ENCODE measurements at regions not wholly inside any gene's neighbourhood (a gene's known extent, or its start where the extent isn't known, plus 50 kb on each side); places are given as distances from the start of the nearest gene placed in this dataset.

DNA sequence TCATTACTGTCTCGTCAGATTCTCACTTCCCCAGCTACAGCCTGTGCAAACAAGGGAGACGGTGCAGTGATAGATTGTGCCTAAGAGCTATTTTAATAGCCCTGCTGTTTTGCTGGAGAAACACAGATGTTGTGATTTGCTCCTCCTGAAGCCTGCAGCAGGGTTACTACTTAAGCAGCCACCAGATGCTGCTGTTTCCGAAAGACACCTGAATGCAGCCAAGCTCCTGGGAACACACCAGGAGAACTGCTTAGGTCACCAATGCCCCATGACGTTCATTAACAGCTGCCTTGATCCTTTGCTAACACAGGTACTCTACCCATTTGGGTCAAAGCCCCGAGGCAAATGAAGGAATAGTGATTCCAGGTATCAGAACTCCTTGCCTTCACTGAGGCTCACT is 411.8 kb upstream of the DAB1 start:
- DNase-seq, result no peak
- intact Hi-C loops (cut with DNase I), result no loop called here
- 20 to 56% methylated on average over 4 to 5 of the region's 5 CpGs for WGBS, 2 donors

DNA sequence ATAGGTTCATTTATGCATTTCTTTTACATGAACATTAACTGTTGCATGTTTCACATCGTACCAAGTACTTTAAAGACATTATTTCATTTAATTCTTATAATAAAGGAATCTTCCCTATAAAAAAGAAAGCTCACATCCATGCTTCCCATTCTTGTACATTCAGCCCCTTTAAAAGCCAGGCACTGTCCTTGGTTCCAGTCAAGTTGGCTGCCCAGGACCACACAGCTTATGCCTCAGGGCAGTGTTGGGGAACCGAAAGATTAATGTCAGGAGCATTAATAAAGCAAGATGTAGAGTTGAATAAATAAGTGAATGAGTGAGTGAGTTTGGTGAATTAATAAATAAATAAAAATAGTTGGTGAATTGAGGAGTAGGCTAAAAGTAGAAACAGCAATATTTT is 409.4 kb upstream of the DAB1 start:
- Histone ChIP-seq H3K27ac (no peak overlapping the region), H3K4me1 (no peaks in the 10 kb centered on the region), H3K9me3 (no peaks in the 10 kb centered on the region), H3K27me3 (no peaks in the 10 kb centered on the region), H3K36me3 (no peaks in the 10 kb centered on the region), H3K4me3 (no peak overlapping the region)
- WGBS, 2 donors, result 45 to 88% methylated on average over 2 of the region's 2 CpGs
- no peak for DNase-seq
- intact Hi-C loops (cut with DNase I), result no loop called here
- no peak for TF ChIP-seq POLR2A (IDR thresholded peaks at IDR 0.05)
- TF ChIP-seq, protein P1, sequence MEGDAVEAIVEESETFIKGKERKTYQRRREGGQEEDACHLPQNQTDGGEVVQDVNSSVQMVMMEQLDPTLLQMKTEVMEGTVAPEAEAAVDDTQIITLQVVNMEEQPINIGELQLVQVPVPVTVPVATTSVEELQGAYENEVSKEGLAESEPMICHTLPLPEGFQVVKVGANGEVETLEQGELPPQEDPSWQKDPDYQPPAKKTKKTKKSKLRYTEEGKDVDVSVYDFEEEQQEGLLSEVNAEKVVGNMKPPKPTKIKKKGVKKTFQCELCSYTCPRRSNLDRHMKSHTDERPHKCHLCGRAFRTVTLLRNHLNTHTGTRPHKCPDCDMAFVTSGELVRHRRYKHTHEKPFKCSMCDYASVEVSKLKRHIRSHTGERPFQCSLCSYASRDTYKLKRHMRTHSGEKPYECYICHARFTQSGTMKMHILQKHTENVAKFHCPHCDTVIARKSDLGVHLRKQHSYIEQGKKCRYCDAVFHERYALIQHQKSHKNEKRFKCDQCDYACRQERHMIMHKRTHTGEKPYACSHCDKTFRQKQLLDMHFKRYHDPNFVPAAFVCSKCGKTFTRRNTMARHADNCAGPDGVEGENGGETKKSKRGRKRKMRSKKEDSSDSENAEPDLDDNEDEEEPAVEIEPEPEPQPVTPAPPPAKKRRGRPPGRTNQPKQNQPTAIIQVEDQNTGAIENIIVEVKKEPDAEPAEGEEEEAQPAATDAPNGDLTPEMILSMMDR (IDR thresholded peaks at IDR 0.05), result no peak

More for the DNA sequence above, 411.8 kb upstream of the DAB1 start:
- no peaks in the 10 kb centered on the region for H3K9me3 ChIP-seq
- H3K4me1 ChIP-seq, result no peaks in the 10 kb centered on the region
- TF ChIP-seq, protein P1 (IDR thresholded peaks at IDR 0.05), result no peak
- TF ChIP-seq POLR2A (IDR thresholded peaks at IDR 0.05), result no peak
- H3K27me3 ChIP-seq, result no peaks in the 10 kb centered on the region
- H3K4me3 ChIP-seq, result no peak overlapping the region
- H3K27ac ChIP-seq, result no peak overlapping the region
- H3K36me3 ChIP-seq, result no peaks in the 10 kb centered on the region

DNA sequence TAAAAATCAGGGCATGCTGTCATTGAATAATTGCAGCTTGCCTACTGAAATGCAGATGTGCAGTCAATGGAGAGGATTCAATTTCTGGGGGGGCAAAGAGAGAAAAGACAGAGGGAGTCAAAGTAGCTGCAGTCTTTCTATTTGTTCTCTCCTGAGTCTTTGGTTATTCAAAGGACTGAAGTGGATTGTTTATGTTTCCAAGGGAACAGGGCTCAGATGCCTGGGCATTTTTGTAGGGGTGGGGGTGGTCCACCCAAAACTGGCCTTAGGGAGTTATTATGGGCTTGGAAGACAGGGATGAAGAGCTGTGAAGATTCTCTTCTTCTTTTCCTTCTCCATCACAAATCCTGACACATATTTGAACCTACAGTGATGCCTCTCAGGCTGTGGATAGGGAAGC is 408.8 kb upstream of the DAB1 start:
- no peaks in the 10 kb centered on the region for H3K9me3 ChIP-seq
- DNase-seq, result no peak
- H3K4me3 ChIP-seq, result no peak overlapping the region
- no peaks in the 10 kb centered on the region for H3K4me1 ChIP-seq
- no peaks in the 10 kb centered on the region for H3K36me3 ChIP-seq
- intact Hi-C loops (cut with DNase I), result no loop called here
- TF ChIP-seq, protein P1 (IDR thresholded peaks at IDR 0.05), result no peak
- no peak for TF ChIP-seq POLR2A (IDR thresholded peaks at IDR 0.05)
- H3K27me3 ChIP-seq, result no peaks in the 10 kb centered on the region
- H3K27ac ChIP-seq, result no peak overlapping the region

DNA sequence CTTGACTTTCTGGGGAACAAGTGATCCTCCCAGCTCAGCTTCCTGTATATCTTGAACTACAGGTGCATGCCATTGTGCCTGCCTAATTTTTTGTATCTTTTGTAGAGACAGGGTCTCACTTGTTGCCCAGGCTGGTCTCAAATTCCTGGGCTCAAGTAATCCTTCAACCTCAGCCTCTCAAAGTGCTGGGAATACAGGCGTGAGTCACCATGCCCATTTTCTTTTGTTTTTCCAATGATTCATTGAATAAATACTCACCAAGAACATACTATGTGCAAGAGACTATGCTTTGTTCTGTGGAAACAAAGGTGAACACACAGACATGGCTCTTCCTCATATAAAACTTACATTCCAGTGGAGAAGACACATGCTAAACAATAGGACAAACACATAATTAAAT is 407.8 kb upstream of the DAB1 start:
- no peaks in the 10 kb centered on the region for H3K4me1 ChIP-seq
- 20 to 33% methylated on average over 1 of the region's 1 CpG for WGBS, 2 donors
- no peak overlapping the region for H3K27ac ChIP-seq
- no peak for DNase-seq
- H3K36me3 ChIP-seq, result no peaks in the 10 kb centered on the region
- no peaks in the 10 kb centered on the region for H3K9me3 ChIP-seq
- no peaks in the 10 kb centered on the region for H3K27me3 ChIP-seq
- H3K4me3 ChIP-seq, result no peak overlapping the region
- TF ChIP-seq, protein P1 (IDR thresholded peaks at IDR 0.05), result no peak
- TF ChIP-seq POLR2A (IDR thresholded peaks at IDR 0.05), result no peak
- intact Hi-C loops (cut with DNase I), result no loop called here

DNA sequence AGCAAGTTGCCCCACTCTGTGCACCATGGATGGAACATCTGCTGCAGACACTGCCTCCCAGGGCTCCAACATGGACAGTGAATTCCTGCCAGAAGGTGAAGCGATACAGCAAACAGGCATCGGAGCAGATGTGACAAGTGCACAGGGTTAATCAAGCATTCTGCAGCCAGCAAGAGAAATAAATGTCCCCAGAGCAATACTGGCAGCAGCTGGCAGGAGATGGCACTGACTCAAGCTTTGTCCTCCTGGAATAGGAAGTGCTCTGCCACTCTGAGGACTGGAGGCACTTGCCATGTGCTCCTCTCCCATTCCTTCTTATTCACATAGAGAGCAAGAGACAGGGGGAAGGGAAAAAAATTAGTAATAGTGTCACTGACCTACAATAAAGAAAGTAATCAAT is 402.7 kb upstream of the DAB1 start:
- no peaks in the 10 kb centered on the region for H3K9me3 ChIP-seq
- intact Hi-C loops (cut with DNase I), result no loop called here
- no peak overlapping the region for H3K27ac ChIP-seq
- no peak for TF ChIP-seq POLR2A (IDR thresholded peaks at IDR 0.05)
- TF ChIP-seq, protein P1 (IDR thresholded peaks at IDR 0.05), result no peak
- H3K4me1 ChIP-seq, result no peaks in the 10 kb centered on the region
- 70 to 94% methylated on average over 2 of the region's 2 CpGs for WGBS, 2 donors
- DNase-seq, result no peak
- no peak overlapping the region for H3K4me3 ChIP-seq
- no peaks in the 10 kb centered on the region for H3K27me3 ChIP-seq
- no peaks in the 10 kb centered on the region for H3K36me3 ChIP-seq
